Testis (tissue), 2 donors: ENCODE measurements at regions not wholly inside any gene's neighbourhood (a gene's known extent, or its start where the extent isn't known, plus 50 kb on each side); places are given as distances from the start of the nearest gene placed in this dataset.
A peak's percentile ranks its signal among the peaks of the same experiment; 100 is the strongest.

Source experiments
- DNase-seq: peaks from one replicate; pipeline ENCODE4 v3.0.0-alpha.2; 2019
- H3K27ac ChIP-seq, 2 donors: fragments of 200-600 bp; sonication (generic); one replicate each; pipeline ENCODE4 v1.5.1; 2019
- H3K27me3 ChIP-seq: fragments of 200-600 bp; sonication (generic); one replicate; pipeline ENCODE4 v1.5.1; 2019
- H3K36me3 ChIP-seq: fragments of 200-600 bp; sonication (generic); one replicate; pipeline ENCODE4 v1.5.1; 2017; ENCODE audit warnings: low read depth; ENCODE audit errors: missing control alignments
- H3K4me1 ChIP-seq: fragments of 200-600 bp; sonication (generic); one replicate; pipeline ENCODE4 v1.5.1; 2019
- H3K4me3 ChIP-seq, 2 donors: fragments of 200-600 bp; sonication (generic); one replicate each; pipeline ENCODE4 v1.5.1; 2017 to 2019
- H3K9me3 ChIP-seq: fragments of 200-600 bp; sonication (generic); one replicate; pipeline ENCODE4 v1.5.1; 2017
- POLR2A ChIP-seq: fragments of 450-650 bp; IDR thresholded peaks from one replicate; pipeline ENCODE4 v1.6.1; 2017; ENCODE audit warnings: antibody characterized with exemption, mild to moderate bottlenecking, moderate library complexity
- WGBS, 2 donors: methylation state at CpG; one replicate each; pipeline ENCODE4 v1.1.5; 2018; 5-methylcytosine and 5-hydroxymethylcytosine counted together
- intact Hi-C: fragments of 100-400 bp; cut with DNase I; formaldehyde crosslinking; loops from one replicate; pipeline ENCODE4 v1.15.1; 2023; ENCODE audit warnings: low total_unique reads
- TF ChIP-seq, protein P1 (sequence below), 3 experiments: fragments of 450-650 bp in 2 of 3; fragments of 200-600 bp in 1 of 3; sonication (generic) in 1 of 3; IDR thresholded peaks; one replicate each; pipeline ENCODE4 v1.5.1; 2016 to 2019; ENCODE audit warnings: antibody characterized with exemption in 3 of 3, mild to moderate bottlenecking in 2 of 3, moderate library complexity in 1 of 3

DNA sequence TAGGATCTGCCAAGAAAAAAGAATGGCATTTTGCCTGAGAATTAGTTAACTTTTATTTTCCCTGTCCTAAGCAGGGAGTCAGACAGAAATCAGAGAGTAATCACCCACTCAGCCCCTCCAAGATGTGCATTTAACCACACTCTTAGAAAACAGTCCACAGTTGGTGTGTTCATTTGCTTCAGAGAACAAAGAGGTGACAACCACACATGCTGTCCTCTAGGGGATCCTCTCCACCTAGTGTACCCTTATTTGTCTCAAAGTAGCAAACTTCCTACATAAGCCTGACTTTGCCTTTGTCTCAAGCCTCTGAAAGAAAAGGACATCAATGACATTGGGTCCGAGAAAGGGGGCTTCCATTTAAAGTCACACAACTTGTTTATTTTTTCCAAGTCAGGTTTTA, 107.0 kb upstream of the RFC3 start:
- TF ChIP-seq POLR2A: no peak
- TF ChIP-seq, protein P1, sequence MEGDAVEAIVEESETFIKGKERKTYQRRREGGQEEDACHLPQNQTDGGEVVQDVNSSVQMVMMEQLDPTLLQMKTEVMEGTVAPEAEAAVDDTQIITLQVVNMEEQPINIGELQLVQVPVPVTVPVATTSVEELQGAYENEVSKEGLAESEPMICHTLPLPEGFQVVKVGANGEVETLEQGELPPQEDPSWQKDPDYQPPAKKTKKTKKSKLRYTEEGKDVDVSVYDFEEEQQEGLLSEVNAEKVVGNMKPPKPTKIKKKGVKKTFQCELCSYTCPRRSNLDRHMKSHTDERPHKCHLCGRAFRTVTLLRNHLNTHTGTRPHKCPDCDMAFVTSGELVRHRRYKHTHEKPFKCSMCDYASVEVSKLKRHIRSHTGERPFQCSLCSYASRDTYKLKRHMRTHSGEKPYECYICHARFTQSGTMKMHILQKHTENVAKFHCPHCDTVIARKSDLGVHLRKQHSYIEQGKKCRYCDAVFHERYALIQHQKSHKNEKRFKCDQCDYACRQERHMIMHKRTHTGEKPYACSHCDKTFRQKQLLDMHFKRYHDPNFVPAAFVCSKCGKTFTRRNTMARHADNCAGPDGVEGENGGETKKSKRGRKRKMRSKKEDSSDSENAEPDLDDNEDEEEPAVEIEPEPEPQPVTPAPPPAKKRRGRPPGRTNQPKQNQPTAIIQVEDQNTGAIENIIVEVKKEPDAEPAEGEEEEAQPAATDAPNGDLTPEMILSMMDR (IDR thresholded peaks at IDR 0.05): no peak
- no peaks in the 10 kb centered on the region for H3K9me3 ChIP-seq
- no peaks in the 10 kb centered on the region for H3K36me3 ChIP-seq
- DNase-seq: no peak
- no peaks in the 10 kb centered on the region for H3K4me1 ChIP-seq
- no peak overlapping the region for H3K4me3 ChIP-seq
- no peaks in the 10 kb centered on the region for H3K27me3 ChIP-seq
- intact Hi-C loops: no loop called here
- H3K27ac ChIP-seq: no peak overlapping the region
- 76 to 78% methylated on average over 1 of the region's 1 CpG for WGBS, 2 donors

DNA sequence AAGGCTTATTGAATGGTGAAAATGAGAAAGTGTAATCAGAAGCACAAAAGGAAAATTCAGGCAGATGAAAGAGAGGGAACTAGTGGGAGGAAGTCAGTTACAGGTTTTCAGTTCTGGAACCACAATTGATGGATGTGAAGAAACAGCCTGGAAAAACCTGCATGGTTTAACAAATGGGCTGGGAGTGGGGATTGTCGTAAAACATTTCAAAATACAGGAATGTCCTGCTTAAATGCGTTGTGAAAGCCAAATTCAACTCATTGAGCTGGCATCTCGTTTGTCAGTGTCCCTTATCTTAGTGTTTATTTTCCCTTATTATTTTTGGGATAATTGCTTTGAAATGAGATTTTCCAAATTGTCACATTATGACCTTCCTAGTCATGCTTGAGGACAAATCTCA, 106.5 kb upstream of the RFC3 start:
- no peaks in the 10 kb centered on the region for H3K4me1 ChIP-seq
- intact Hi-C loops: no loop called here
- no peak for DNase-seq
- no peak overlapping the region for H3K4me3 ChIP-seq
- H3K9me3 ChIP-seq: no peaks in the 10 kb centered on the region
- no peak overlapping the region for H3K27ac ChIP-seq
- H3K36me3 ChIP-seq: no peaks in the 10 kb centered on the region
- H3K27me3 ChIP-seq: no peaks in the 10 kb centered on the region
- no peak for TF ChIP-seq POLR2A
- TF ChIP-seq, protein P1 (IDR thresholded peaks at IDR 0.05): no peak
- WGBS, 2 donors: 46 to 55% methylated on average over 3 of the region's 3 CpGs

DNA sequence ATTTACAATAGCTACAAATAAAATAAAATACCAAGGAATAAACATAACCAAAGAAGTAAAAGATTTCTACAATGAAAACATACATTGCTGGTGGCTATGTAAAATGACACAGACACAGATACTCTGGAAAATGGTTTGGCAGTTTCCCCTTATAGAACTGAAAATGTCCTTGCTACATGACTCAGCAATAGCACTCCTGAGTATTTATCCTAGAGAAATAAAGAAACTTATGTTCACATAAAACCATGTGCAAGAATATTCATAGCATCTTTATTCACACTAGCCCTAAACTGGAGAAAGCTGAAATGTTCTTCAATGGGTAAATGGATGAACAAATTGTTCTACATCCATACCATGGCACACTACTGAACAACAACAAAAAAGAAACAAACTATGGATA, 100.2 kb upstream of the RFC3 start:
- no peaks in the 10 kb centered on the region for H3K36me3 ChIP-seq
- no peak for TF ChIP-seq POLR2A
- TF ChIP-seq, protein P1 (IDR thresholded peaks at IDR 0.05): no peak
- no peak overlapping the region for H3K27ac ChIP-seq
- no peaks in the 10 kb centered on the region for H3K9me3 ChIP-seq
- intact Hi-C loops: no loop called here
- no peaks in the 10 kb centered on the region for H3K27me3 ChIP-seq
- no peak overlapping the region for H3K4me3 ChIP-seq
- peaks cover 10% of the 10 kb centered on the region for H3K4me1 ChIP-seq
- no peak for DNase-seq

DNA sequence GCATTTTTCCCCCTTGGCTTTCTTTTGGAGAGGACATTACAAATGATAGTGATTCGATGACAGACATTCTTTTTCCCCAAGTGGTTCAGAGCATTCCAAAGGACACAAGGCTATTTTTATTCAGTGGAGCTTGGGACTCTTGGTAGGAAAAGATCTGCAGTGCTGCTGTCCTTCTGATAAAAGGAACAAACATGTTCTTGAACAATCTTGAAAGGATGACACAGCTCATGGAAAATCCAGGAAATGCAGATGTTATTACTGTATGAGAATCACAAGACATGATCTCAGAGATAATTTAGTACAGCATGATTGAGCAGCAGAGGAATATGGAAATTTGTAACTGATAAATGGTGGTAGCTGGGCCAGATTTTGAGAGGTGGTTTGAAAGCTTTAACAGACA, 96.2 kb upstream of the RFC3 start:
- Histone ChIP-seq H3K36me3 (no peaks in the 10 kb centered on the region), H3K27me3 (no peaks in the 10 kb centered on the region), H3K4me3 (no peak overlapping the region), H3K9me3 (no peaks in the 10 kb centered on the region), H3K27ac (peak overlapping the region; percentile 21 to 75), H3K4me1 (peaks cover 10% of the 10 kb centered on the region)
- no peak for TF ChIP-seq POLR2A
- TF ChIP-seq, protein P1 (IDR thresholded peaks at IDR 0.05): no peak
- DNase-seq: no peak
- intact Hi-C loops: loop anchor here (5.0 kb wide), 1 partner anchor 179 kb away; no protein-coding TSS in a partner anchor
- 20 to 28% methylated on average over 1 of the region's 1 CpG for WGBS, 2 donors

DNA sequence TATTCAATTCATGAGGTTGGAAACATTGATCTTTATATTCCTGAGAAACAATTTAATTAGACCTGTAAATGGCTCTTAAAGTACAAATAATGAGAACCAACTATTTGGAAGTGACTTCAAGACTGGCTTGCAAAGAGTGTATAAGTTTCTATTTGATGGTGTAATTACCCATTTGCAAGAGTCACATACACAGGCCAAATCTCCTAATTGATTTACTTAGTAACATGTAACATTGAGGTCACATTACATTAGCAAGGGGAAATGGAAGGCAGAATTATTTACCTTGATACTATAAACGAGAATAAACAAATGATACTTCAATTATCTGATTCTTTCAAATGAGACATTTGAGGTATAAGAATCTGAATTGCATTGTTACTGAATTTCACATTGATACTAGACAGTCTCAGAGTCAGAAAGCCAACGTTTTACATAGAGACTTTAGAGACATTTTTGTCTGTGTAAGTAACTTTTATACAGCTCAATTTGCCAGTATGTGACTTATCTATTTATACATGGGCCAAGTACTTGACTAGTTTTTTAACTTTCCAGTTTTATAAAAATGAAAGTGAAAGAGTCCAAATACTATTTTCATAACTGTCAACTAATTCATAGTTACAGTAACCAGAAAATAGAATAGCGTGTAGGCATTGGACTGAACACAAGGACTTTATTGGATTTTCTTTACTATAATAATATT, 95.6 kb upstream of the RFC3 start:
- H3K4me1 ChIP-seq: peaks cover 10% of the 10 kb centered on the region
- intact Hi-C loops: loop anchor here (5.0 kb wide), 1 partner anchor 180 kb away; no protein-coding TSS in a partner anchor
- H3K9me3 ChIP-seq: no peaks in the 10 kb centered on the region
- no peak for DNase-seq
- peak overlapping the region; percentile 21 to 75 for H3K27ac ChIP-seq
- no peaks in the 10 kb centered on the region for H3K36me3 ChIP-seq
- no peaks in the 10 kb centered on the region for H3K27me3 ChIP-seq
- 34 to 39% methylated on average over 3 of the region's 3 CpGs for WGBS, 2 donors
- TF ChIP-seq, protein P1 (IDR thresholded peaks at IDR 0.05): no peak
- TF ChIP-seq POLR2A: no peak
- no peak overlapping the region for H3K4me3 ChIP-seq
